Breast epithelium (tissue), 4 donors: ENCODE measurements at regions not wholly inside any gene's neighbourhood (a gene's known extent, or its start where the extent isn't known, plus 50 kb on each side); places are given as distances from the start of the nearest gene placed in this dataset.

ENCODE experiments used
- DNase-seq, 2 donors: peaks; one replicate each; pipeline ENCODE4 v3.0.0-alpha.2; 2019; ENCODE audit warnings: low spot score in 2 of 2
- H3K27ac ChIP-seq, 2 donors: fragments of 200-600 bp; sonication (generic) in 1 of 2; one replicate each; pipeline ENCODE4 v1.5.1; 2016 to 2019; ENCODE audit warnings: mild to moderate bottlenecking in 1 of 2
- H3K27me3 ChIP-seq, 2 donors: fragments of 200-600 bp; sonication (generic) in 1 of 2; one replicate each; pipeline versions ENCODE4 v1.5.1 to v1.6.0; 2017 to 2019; ENCODE audit warnings: control low read depth in 1 of 2, mild to moderate bottlenecking in 1 of 2
- H3K36me3 ChIP-seq: fragments of 200-600 bp; one replicate; pipeline ENCODE4 v1.5.1; 2019
- H3K4me1 ChIP-seq, 2 donors: fragments of 200-600 bp; sonication (generic); one replicate each; pipeline ENCODE4 v1.5.1; 2016 to 2019; ENCODE audit warnings: control low read depth in 1 of 2
- H3K4me3 ChIP-seq, 3 donors: fragments of 200-600 bp; sonication (generic); 1 replicate in 2 of 3; 2 replicates in 1 of 3; pipeline ENCODE4 v1.5.1; 2016 to 2019; ENCODE audit warnings: mild to moderate bottlenecking in 3 of 3, moderate library complexity in 2 of 3
- H3K9me3 ChIP-seq, 2 donors: fragments of 200-600 bp; sonication (generic) in 1 of 2; one replicate each; pipeline ENCODE4 v1.5.1; 2016 to 2019; ENCODE audit warnings: control low read depth in 1 of 2
- POLR2A ChIP-seq: fragments of 450-650 bp; IDR thresholded peaks from one replicate; pipeline ENCODE4 v1.6.1; 2016; ENCODE audit warnings: antibody characterized with exemption, mild to moderate bottlenecking, moderate library complexity
- POLR2AphosphoS5 ChIP-seq, 3 donors: sonication (generic); formaldehyde crosslinking; IDR thresholded peaks; one replicate each; pipeline ENCODE4 v1.6.1; 2017; ENCODE audit warnings: antibody characterized with exemption in 3 of 3
- intact Hi-C: fragments of 100-400 bp; cut with DNase I; formaldehyde crosslinking; loops from one replicate; pipeline ENCODE4 v1.15.1; 2023; ENCODE audit warnings: low total_unique reads
- TF ChIP-seq, protein P1 (sequence below), 3 donors: fragments of 450-650 bp; IDR thresholded peaks; one replicate each; pipeline ENCODE4 v1.5.1; 2016 to 2017; ENCODE audit warnings: antibody characterized with exemption in 3 of 3, mild to moderate bottlenecking in 3 of 3, moderate library complexity in 3 of 3

DNA sequence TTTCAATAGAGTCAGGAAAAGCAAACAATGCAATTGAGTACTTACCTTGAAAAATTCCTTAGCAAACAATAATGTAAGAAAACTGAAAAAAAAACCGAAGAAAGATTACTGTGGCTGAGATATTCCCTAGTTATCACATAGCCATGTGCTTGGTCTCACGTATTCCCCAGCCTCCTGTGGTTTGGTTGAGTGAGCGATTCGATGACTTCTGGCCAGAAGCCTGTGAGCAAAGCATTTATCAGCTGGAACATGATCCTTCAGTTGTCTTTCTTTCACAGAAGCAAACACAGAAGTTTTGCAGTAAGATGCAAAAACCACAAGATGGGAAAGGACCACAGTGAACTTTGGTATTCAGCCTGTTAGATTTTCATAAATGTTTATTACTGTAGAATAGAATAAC, 1754.3 kb upstream of the AGA start:
- Histone ChIP-seq H3K9me3 (no peaks in the 10 kb centered on the region), H3K4me1 (no peaks in the 10 kb centered on the region), H3K36me3 (no peaks in the 10 kb centered on the region), H3K4me3 (no peak overlapping the region), H3K27me3 (no peaks in the 10 kb centered on the region), H3K27ac (no peak overlapping the region)
- DNase-seq: no peak
- TF ChIP-seq POLR2AphosphoS5 (IDR thresholded peaks at IDR 0.05): no peak
- no peak for TF ChIP-seq POLR2A
- TF ChIP-seq, protein P1, sequence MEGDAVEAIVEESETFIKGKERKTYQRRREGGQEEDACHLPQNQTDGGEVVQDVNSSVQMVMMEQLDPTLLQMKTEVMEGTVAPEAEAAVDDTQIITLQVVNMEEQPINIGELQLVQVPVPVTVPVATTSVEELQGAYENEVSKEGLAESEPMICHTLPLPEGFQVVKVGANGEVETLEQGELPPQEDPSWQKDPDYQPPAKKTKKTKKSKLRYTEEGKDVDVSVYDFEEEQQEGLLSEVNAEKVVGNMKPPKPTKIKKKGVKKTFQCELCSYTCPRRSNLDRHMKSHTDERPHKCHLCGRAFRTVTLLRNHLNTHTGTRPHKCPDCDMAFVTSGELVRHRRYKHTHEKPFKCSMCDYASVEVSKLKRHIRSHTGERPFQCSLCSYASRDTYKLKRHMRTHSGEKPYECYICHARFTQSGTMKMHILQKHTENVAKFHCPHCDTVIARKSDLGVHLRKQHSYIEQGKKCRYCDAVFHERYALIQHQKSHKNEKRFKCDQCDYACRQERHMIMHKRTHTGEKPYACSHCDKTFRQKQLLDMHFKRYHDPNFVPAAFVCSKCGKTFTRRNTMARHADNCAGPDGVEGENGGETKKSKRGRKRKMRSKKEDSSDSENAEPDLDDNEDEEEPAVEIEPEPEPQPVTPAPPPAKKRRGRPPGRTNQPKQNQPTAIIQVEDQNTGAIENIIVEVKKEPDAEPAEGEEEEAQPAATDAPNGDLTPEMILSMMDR (IDR thresholded peaks at IDR 0.05): no peak
- intact Hi-C loops: no loop called here

DNA sequence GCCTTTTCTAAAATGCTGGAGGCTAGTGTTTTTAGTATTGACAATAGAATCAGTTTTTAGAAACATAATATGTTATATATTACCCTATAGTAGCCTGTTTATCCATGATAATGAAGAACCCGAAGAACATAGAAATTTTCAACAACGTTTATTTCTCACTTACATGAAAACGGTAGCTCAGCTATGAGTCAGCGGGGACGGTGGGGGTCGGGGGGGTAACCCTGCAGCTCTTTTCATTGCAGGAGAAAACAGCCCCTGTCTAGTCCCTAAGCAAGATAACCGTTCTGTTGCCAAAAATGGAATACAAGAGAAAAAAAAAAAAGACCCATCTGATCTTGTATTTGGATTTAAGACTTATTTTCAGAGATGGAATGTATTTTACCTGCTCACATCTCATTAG, 1758.4 kb upstream of the AGA start:
- Histone ChIP-seq H3K27ac (no peak overlapping the region), H3K9me3 (no peaks in the 10 kb centered on the region), H3K36me3 (no peaks in the 10 kb centered on the region), H3K4me1 (no peaks in the 10 kb centered on the region), H3K4me3 (no peak overlapping the region), H3K27me3 (no peaks in the 10 kb centered on the region)
- intact Hi-C loops: no loop called here
- no peak for DNase-seq
- TF ChIP-seq POLR2AphosphoS5 (IDR thresholded peaks at IDR 0.05): no peak
- TF ChIP-seq, protein P1 (IDR thresholded peaks at IDR 0.05): no peak
- no peak for TF ChIP-seq POLR2A

DNA sequence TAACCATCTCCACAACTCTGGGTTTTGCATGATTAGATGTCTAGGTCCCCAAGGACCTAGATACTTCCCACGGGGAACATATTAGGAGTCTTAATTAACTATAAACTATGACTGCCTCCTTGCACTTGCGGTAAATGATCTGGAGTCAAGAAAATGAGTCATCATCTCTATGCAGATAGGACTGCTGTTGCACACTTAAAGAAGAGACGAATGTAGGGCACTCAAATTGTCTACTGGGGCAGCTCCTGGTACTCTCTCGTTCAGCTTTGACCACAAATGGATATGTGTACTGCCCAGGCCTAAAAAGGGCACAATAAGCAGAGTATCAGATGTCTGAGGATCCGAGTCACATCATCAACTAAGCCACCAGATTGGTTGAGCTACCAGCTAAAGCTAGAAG, 1783.4 kb upstream of the AGA start:
- no peaks in the 10 kb centered on the region for H3K27me3 ChIP-seq

DNA sequence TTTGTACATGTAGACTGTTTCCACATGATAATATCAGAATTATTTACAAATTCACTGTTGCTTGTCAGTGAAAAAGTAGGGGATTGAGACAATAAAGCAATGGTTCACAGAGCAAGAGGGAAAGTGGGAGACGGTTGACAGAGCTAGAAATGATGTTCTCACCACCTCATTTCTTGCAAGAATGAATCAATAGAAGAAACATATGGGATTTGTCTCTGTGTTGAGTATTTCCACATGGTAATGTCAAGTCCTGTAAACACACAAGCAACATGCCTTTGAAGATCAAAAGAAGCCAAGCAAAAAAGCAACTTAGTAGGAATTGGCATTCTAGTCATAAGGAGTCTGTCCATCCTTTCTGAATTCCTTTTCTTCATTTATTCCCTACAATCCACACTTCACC, 1806.6 kb upstream of the AGA start:
- TF ChIP-seq, protein P1 (IDR thresholded peaks at IDR 0.05): no peak
- TF ChIP-seq POLR2A: no peak
- TF ChIP-seq POLR2AphosphoS5 (IDR thresholded peaks at IDR 0.05): no peak
- H3K4me3 ChIP-seq: no peak overlapping the region
- H3K36me3 ChIP-seq: no peaks in the 10 kb centered on the region
- no peaks in the 10 kb centered on the region for H3K9me3 ChIP-seq
- no peaks in the 10 kb centered on the region for H3K4me1 ChIP-seq
- no peak for DNase-seq
- intact Hi-C loops: no loop called here
- H3K27me3 ChIP-seq: no peaks in the 10 kb centered on the region
- no peak overlapping the region for H3K27ac ChIP-seq

More for the DNA sequence above, 1783.4 kb upstream of the AGA start:
- H3K27ac ChIP-seq: no peak overlapping the region
- intact Hi-C loops: no loop called here
- no peaks in the 10 kb centered on the region for H3K36me3 ChIP-seq
- H3K9me3 ChIP-seq: peaks cover 0 to 4% of the 10 kb centered on the region in 2 donors
- H3K4me1 ChIP-seq: no peaks in the 10 kb centered on the region
- H3K4me3 ChIP-seq: no peak overlapping the region
- no peak for TF ChIP-seq POLR2A
- TF ChIP-seq POLR2AphosphoS5 (IDR thresholded peaks at IDR 0.05): no peak
- TF ChIP-seq, protein P1 (IDR thresholded peaks at IDR 0.05): no peak
- no peak for DNase-seq

DNA sequence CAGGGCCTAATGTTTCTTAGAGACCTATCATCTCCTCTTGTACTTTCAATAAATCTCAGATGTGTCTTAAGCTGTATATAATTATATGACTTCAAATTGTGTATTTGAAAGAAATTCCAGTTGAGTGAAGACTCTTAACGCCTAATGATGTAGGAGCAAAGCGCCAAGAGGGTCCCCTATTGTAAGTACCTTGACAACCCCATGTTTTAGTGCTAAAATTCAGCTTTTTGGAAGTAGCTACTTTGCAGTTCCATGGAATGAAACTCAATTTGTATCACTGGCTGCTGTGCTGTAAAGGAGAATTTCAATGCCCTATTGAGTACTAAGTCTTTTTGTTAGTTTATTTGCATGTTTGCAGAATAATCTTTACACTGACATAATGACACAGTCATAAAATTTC, 1826.6 kb upstream of the AGA start:
- Histone ChIP-seq H3K27ac (no peak overlapping the region), H3K27me3 (no peaks in the 10 kb centered on the region), H3K9me3 (peaks cover 4 to 12% of the 10 kb centered on the region in 2 donors), H3K4me1 (no peaks in the 10 kb centered on the region), H3K4me3 (no peak overlapping the region), H3K36me3 (no peaks in the 10 kb centered on the region)
- no peak for DNase-seq
- intact Hi-C loops: no loop called here
- TF ChIP-seq POLR2AphosphoS5 (IDR thresholded peaks at IDR 0.05): no peak
- TF ChIP-seq, protein P1 (IDR thresholded peaks at IDR 0.05): no peak
- TF ChIP-seq POLR2A: no peak
